ENCODE measurements at regions not wholly inside any gene's neighbourhood (a gene's known extent, or its start where the extent isn't known, plus 50 kb on each side); places are given as distances from the start of the nearest gene placed in this dataset.
"Not testable (repeated sequence)": the region's sequence is repeated elsewhere in the genome, so short reads cannot be mapped to it uniquely, and the experiment has no call there.

DNA sequence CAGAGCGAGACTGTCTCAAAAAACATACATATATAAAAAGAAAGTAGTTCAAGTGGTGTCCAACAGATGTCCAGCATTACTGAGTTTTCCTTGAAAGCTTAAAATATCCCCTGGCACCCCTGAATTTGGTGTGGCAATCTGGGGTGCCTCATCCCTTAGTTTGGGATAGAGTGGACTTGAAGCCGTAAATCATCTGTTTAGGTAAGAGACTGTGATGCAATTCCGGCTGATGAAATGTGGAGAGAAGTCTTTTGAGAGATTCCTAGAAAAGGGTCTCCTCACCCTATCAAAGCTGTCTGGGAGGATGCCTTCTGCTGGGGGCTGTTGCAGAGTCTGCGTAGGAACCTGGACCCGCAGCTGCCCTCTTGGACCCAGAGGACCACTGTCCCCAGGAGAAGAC lies 408.0 kb downstream of the RPS24 start:
- DNase-seq: no peak

DNA sequence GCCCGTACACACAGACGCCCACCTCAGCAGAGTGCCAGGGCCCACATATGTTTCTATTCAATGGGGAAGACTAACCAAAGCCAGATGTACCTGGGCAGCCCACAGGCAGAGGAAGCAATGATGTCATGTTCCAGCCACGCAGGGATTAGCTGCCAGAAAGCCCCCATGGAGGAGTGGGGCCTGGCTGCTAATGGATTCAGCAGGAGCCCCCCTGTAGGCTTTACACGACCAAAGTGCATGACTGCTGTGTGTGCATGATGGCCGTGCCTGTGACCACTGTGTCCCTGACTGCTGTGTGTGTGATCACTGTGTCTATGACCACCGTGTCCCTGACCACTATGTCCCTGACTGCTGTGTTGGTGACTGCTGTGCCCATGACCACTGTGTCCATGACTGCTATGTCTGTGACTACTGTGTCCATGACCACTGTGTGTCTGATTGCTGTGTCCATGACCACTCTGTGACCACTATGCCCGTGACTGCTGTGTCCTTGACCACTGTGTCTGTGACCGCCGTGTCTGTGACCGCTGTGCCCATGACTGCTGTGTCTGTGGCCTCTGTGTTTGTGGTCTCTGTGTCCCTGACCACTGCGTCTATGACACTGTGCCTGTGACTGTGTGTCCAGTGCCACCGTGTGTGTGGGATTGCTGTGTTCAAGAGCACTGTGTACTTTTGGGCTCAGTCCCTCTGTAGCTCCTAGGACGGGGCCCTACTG lies 409.3 kb downstream of the RPS24 start:
- no peak for DNase-seq

DNA sequence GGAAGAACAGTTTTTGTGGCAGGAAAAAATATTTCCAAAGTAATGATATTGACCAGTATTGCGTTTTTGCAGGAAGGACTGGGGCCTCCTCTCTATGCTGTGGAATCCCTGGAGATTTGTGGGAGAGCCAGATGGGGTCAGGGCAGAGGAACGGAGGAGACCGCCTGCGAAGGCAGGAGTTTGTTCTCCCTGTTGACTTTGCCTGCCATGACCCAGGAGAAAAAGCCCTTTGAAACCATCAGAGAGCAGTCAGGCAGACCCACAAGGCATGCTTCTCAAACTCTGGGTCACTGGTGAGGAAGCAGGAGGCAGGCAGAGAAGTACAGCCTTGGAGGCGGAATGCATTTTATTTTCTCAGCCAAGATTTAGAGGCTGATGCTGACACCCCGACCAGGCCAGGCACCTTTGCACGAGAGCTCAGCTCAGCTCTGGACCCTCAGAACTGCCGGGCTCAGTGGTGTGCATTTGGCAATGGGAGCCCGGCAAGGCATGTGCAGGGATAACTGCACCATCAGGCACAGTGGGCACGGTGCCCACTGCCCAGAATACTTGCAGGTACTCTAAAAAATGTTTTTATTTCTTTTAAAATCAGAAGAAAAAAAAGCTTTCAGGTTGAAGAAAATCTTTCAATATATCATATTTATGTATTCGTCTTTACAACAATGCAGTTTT lies 410.4 kb downstream of the RPS24 start:
- no peak for DNase-seq

DNA sequence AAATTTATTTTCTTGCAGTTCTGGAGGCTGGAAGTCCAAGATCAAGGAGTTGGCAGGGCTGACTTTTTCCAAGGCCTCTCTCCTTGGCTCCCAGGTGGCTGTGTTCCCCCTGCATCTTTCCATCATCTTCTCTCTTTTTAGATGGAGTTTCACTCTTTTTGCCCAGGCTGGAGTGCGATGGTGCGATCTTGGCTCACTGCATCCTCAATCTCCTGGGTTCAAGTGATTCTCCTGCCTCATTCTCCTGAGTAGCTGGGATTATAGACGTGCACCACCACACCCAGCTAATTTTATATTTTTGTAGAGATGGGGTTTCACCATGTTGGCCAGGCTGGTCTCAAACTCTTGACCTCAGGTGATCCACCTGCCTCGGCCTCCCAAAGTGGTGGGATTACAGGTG lies 411.1 kb downstream of the RPS24 start:
- DNase-seq: not testable (repeated sequence)

DNA sequence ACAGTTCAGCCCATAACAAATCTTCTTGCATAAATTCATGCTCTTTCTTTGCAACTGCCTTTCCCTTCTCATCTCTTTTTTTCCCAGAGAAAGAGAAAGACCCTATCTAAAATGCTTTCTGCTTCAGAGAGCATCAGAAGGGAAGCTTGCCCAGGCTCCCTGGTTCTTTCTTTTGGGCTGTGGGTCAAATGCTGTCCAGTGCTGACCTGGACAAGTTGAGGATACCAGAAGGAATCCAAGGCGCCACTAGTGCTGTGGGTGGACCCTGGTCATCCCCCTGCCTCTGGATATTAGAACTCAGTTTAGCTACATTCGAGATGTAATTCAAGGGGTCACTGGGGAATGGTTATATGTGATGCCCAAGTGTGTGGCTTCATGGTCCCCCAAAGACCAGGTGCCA lies 411.6 kb downstream of the RPS24 start:
- no peak for DNase-seq

DNA sequence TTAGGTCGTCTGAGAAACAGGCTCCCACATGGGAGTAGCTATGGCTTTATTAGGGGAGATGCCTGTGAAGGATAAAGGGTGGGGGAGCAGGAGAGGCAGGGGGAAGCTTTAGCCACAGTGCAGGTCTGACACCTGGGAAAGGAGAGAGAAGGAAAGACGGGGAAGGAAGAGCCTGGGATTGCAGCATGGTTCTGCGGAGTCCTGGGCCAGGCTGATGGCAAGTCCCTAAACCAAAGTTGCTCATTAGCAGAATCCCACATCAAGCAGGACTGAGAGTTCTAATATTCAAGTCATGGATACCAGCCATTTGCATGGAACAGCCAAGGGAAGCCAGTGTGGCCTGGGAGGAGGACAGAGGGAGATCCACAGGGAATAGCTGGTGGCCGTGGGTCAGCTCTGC lies 414.8 kb downstream of the RPS24 start:
- no peak for DNase-seq

DNA sequence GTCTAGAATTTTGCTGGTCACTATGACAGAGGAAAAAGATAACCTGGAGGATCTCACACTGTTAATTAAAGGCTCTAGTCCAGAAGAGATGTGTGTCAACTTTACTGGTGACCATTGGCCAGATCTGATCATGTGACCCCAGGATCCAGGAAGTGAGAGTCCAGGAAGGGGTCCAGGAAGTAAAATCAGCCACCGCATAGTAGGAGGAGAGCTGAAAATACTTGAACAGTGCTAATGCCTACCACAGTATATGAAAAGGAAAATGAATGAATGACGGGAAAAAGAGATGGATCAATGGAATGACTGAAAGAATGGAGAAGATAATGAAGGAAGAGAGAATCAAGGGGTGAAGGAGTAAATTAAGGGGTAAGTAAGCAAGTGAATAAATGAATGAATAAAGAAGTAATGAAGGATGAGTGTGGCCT lies 415.3 kb downstream of the RPS24 start:
- DNase-seq: no peak

DNA sequence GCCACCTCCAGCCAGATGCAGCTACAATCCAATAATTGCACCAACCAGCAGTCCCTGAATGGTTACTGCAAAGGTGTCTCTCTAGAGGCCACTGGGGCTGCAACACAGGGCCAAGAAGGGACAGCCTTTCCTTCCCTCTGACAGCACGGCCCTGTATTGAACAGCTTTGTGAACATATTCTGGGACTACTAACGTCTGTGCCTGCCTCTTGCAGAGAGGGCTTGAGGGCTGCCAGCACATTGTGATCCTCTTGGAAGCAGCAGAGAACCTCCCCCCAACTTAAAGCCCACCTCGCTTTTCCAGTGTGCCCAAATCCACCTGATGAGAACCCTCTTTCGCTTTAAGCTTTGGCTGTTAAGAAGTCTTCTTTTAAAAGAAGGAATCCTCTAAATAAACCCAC lies 415.9 kb downstream of the RPS24 start:
- DNase-seq: no peak

DNA sequence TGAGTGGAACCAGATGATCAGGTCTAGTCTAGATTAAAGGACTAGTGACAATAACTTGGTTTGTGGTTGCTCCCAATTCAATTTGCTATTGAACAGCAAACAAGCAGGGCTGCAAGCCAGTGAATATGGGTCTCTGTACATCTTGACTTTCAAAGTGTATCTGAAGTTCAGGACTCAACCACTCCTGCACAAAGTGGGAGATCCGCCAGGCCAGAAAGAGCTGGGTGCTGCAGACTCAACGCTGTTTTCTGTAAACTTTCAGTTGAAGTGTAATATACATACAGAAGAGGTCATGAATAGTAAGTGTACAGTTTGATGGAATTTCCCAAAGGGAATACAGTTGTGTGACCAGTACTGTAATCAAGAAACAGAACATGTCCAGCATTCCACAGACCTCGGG lies 416.6 kb downstream of the RPS24 start:
- no peak for DNase-seq

DNA sequence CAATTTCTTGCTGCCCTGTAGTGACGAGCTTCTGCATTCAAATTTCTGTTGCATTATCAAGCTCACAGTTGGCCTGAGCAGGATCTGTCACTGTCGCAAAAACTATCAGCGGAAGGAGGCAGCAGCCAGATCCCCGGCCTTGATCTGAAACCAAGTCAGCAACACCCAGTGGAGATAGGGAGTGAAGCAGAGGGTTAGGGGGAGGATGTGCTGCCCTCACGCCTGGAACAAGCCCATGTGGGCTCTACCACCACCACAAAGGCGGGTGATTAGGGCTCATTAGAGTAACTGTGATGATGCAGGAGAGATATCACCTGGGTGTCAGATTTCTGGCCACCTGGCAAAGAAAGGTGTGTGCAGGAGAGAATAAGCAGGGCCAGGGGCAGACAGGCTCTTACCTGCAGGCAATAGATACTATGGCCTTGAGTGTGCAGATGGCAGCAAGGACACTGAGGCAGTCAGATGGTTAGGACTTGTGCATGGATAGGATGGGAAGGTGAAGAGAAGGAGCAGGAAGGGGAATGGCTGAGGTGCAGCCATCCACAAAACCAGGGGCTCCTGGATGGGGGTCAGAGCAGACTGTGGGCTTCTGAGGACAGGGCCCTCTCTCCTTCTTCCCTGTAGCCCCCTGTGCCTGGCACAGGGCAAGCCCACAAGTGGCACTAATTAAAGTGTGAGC lies 417.3 kb downstream of the RPS24 start:
- no peak for DNase-seq

DNA sequence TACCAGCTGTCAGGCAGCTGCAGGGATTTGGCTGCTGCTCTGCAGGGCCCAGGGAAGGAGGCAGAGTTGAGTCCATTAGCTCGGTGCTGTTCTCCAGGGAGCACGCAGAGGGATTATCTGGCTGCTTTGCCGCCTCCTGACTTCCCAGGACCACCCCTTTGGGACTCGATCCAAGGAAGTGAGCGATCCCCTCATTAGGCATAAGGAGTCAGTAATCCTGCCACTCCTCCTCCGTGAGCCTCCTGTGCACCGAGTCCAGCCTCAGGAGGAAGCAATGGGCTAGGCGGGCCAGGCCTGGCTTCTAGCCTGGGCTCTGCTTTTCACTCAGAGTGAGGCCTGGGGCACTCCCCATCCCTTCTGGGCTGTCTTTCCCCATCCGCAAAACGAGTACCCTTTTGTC lies 417.9 kb downstream of the RPS24 start:
- no peak for DNase-seq

DNA sequence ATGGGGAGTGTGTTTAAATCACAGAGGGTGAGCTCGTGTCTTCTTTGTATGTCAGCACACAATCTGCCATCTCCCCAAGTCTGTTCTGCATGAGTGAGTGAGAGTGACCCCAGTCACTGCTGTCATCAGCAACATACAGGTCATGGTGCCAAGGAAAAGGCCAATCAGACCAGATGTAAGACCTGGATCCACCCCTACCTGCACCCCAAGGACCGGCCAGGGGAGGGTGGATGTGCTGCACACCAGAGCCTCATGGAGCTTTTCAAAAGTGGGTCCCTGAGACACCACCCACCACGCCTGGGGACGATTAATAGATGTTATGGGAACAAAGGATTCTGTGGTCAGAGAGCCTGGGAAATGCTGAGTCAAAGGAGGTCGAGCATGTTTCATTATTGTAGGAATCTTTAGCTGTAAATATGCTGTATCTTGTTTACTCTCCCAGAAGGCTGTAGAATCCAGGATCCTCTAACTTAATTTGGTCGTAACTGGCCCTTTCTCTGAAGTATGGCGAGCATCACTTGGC lies 420.5 kb downstream of the RPS24 start:
- no peak for DNase-seq

DNA sequence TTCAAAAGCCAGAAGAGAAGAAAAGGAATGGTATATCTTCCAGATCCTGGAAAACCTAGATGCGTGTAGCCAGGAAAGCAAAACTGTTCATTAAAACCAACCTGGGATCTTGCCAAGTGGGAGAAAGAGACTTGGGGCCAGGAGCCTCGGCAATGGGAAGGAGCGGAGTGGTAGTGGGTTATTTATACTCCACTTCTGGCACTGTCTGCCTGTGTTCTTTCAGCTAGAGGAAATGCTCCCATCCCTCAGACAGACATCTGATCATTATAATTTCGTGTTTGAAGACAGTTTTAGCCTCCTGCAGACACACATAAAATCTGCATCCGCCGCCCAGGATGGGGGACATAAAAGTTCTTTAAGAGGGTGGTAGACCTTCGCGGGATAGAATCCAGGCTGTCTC lies 421.6 kb downstream of the RPS24 start:
- no peak for DNase-seq

DNA sequence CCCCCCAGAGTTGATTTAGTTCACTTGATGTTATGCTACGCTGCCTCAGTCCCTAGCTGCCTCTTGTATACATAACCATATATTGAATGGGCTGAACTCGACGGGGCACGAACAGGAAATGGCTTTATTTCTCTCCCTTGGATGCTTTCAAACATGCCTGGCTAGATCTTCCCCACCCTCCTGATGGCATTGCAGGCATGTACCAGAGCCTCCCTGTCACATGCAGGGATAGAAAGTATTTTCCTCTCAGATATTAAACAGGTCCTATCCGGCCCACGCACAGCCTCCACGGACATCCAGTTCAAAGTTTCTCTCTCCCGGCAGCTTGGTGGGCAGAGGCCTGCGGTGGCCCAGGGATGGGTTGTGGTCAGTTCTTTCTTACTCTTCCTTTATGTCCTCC lies 422.1 kb downstream of the RPS24 start:
- no peak for DNase-seq

DNA sequence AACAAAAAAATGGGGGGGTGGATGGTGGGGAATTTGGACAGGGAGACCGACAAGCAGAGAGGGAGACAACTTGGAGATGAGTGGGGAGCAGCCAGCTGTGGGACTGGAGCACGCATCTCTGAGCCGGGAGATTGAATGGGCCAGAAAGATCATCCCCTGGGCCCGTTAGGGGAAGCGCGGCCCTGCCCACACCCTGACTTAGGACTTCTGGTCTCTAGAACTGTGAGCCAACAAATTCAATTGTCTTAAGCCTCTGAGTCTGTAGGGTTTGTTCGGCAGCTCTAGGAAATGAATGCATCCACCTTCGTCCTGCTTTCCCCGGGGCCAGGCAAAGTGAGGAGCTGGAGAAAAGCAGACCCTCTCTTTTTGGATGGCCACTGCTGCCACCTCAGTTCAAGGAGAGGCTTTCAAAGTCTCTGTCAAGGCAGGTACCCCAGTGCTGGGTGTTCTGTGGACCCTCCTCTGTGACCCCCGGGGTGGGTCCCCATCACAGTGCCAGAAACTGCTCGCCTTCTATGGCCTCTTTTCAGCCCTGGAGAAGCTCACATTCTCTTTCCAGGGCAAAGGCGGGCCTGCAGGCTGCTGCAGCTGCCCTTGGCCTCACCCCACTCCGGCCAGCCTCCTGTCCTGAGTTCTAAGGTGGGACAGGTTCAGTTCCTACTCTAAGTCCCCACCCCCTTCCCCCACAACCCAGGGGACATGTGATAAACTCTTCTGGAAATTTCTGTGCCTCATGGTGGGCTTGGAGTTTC lies 423.2 kb downstream of the RPS24 start:
- DNase-seq: no peak

DNA sequence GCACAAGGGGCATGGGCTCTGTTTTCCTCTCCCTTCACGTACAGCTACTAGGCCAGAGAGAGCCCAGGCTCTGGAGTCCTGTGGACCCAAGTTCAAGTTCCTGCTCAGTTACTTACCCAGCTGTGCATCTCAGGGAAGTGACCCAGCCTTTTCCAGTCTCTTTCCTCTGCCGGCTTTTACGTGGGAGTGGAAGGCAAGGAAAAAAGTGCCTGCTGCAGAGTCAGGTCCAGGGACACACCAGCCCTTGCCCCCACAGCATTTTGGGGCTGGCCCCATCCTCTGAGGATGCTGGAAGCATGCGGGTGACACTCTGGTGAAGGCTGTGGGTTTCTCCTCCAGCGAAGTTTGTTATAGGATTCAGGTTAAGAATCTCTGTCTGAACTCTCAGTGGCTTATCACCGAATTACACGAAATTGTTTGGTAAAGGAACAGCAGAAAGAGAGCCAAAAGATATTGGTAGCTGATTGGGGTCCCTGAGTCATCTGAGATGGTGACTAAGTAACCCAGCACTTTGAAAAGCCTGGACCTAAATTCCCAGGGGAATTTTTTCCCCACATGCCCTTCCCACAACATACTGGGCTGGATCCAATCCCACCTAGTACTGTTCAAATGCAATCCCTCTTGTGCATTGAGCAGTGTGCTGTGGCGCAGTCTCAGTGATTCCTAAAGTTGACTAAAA lies 424.3 kb downstream of the RPS24 start:
- DNase-seq: no peak

DNA sequence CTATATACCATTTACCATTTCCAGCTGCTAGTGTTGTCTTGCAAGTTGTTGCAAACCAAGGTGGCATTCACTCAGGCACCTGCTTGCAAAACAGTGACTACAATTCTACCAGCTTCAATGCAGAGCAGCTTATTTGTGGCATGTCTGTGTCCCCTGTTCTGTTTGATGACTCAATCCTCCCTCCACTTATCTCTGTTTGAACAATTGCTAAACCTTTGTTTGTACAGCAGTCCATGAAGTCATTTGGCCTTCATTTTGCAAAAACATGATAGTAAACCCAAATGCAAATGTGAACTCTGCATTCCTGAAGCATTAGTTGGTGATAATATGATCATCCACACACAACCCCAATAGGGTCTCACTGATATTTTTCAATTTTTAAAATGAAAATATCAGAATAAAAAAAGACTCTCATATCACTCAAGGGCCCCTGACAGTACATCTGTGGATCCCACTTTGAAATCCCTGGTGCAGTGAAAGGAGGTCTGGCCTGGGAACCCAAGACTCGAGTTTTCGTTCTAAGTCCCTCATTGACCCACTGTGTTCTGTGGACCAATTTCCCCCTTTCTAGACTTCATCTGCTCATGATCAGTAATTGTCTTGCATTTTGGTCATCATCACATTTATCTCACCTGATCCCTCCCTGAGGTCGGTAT lies 425.4 kb downstream of the RPS24 start:
- no peak for DNase-seq

DNA sequence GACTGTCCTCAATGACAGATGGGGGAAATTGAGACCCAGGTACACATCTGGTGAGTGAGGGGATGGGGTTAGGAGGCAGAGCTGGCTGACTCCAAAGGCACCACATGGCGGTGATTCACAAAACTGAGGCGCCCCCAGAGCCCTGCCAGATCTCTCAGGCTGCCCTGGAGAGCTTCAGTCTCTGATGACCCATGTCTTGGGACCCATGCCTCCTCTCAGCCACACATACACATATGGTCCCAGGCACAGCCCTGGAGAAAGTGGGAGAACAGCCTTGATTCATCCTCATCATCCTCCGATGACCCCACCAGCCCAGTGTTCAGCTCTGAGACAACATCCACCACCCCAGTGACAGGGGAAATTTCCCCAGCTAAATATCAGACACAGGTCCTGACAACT lies 426.0 kb downstream of the RPS24 start:
- no peak for DNase-seq

DNA sequence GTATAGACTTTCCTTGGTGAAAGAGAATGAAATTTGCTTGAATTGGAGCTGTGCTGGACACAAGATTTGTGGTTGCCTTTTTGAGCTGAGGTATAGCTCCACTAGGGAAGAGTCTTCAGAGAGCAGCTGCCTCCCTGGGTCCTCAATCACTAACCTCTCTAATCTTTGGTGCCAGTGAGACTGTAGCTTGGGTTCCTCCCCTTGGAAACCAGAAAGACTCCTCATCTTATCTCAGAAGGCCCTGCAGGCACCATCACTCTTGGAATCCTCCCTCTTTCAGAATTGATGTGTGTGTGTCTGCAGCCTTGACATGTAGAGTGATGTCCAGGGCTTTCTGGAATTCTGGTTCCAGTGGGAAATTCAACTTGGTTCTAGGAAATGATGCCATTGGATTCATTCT lies 426.5 kb downstream of the RPS24 start:
- no peak for DNase-seq

DNA sequence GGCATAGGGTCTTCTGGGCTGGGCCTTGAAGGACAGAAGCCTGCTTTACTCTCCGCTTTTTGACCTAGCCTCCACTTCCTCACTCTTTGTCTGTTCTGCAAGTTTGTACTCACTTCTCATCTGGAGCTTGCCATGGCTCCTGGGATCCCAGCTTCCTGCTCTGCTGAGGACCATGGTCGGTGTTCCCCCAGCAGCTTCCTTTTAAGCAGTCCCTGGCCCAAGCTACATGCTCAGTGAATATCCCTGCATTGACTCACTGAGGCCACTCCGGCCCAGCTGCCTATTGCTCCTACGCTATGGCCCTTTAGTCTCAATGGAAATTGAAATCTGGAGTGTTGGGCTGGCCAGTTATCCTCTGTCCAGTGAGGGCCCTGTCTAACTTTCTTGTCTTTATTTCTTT lies 427.7 kb downstream of the RPS24 start:
- no peak for DNase-seq

DNA sequence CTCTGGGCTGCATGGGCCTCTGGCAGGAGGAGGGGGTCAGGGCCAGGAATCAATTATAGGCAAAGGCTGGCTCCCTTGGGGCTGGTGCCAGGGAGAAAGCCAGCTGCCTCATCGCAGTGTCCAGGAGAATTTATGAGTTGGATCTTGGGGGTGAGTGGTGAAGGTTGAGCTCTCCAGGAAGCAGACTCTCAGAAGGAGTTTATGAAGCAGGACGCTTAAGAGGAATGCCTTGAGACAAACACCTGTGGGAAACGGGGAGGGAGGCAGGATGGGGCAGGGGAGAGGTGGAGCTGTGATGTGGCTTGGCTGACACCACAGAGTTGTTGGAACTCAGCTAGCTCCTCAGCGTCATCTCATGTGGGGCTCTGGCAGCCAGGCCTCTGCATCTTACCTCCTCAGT lies 428.5 kb downstream of the RPS24 start:
- DNase-seq: no peak

DNA sequence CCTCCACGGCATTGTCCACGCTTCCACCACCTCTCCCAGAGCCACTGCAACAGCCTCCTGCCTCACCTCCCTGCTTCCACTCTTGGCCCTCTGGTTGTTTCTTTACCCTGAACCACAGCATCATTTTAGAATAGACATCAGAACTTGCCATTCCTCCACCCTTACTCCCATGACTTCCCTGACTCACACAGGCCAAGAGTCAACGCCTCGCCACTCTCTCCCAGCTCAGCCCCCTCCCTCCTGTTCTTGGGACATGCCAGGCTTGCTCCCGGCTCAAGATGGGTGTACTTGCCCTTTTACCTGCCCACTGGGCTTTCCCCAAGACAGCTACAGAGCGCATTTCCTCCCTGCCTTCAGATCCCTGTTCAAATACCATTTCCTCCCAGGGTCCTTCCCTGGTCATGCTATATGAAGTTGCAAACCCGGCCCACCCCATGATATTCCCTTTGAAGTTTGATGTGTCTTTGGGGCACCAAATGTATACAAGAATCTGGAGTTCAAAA lies 429.1 kb downstream of the RPS24 start:
- no peak for DNase-seq

Data from stimulated activated naive CD4-positive, alpha-beta T cell treated with Interleukin-2 at 50 U/mL for 16 hours (primary cell).